Mesothelial cell of epicardium (in vitro differentiated cells): ENCODE measurements at regions not wholly inside any gene's neighbourhood (a gene's known extent, or its start where the extent isn't known, plus 50 kb on each side); places are given as distances from the start of the nearest gene placed in this dataset.

Experiments
- DNase-seq, 2 experiments: peaks; one replicate each; pipeline ENCODE4 v3.0.0; 2021; ENCODE audit warnings: low spot score in 2 of 2; ENCODE audit not compliant: unreplicated experiment in 2 of 2
- H3K27ac Mint-ChIP-seq: 2 replicates; pipeline ENCODE4 v1.8.0; 2021; ENCODE audit warnings: mixed read lengths
- H3K27me3 Mint-ChIP-seq: 2 replicates; pipeline ENCODE4 v1.8.0; 2021; ENCODE audit warnings: low read depth, mixed read lengths
- H3K36me3 Mint-ChIP-seq: 2 replicates; pipeline ENCODE4 v1.8.0; 2021; ENCODE audit warnings: mixed read lengths
- H3K4me1 Mint-ChIP-seq: 2 replicates; pipeline ENCODE4 v1.8.0; 2021; ENCODE audit warnings: mixed read lengths
- H3K4me3 Mint-ChIP-seq: 2 replicates; pipeline ENCODE4 v1.8.0; 2021; ENCODE audit warnings: mild to moderate bottlenecking, moderate library complexity, mixed read lengths
- H3K9me3 Mint-ChIP-seq: 2 replicates; pipeline ENCODE4 v1.8.0; 2021; ENCODE audit warnings: mixed read lengths
- TF ChIP-seq, protein P1 (sequence below): fragments of 200-600 bp; sonication (generic); IDR thresholded peaks from one replicate; pipeline ENCODE4 v1.5.0; 2021; ENCODE audit warnings: antibody characterized with exemption; ENCODE audit not compliant: unreplicated experiment

DNA sequence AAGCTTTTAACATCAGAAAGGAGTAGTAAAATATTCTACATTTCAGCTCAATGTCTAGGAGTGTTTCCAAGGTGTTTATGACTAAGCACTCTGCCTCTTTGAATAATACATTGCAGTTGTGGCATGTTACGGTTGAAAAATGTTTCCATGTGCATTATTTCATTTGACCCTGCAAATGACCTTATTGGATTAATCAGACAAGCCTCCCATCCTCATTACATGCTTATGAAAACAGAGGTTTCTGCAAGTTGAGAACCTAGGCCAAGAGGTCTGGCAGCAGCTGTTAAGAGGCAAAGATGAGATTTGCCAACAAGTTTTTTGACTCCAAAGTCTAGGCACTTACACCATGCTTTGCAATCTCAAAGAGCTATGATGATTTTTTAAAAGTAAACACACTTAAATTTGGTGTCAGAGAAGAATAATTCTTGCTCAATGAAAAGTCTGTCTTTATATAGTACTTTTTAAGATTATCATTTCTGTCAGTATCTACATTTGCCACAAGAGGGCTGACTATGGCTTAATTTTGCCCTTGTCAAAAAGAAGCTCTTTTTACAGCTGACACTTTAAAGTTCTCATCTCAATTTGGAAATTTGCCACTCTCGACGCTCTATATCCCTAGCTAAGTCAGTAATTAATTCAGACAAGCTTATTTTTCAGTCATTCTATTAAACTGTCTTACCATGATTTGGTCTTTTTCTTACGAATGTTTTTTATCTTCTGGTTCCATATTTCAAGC lies 260.6 kb downstream of the PAX3 start:
- Mint-ChIP-seq H3K4me3 (no peak overlapping the region), H3K36me3 (no peaks in the 10 kb centered on the region), H3K27ac (no peak overlapping the region), H3K27me3 (peaks cover 4% of the 10 kb centered on the region), H3K4me1 (no peaks in the 10 kb centered on the region), H3K9me3 (no peaks in the 10 kb centered on the region)
- TF ChIP-seq, protein P1, sequence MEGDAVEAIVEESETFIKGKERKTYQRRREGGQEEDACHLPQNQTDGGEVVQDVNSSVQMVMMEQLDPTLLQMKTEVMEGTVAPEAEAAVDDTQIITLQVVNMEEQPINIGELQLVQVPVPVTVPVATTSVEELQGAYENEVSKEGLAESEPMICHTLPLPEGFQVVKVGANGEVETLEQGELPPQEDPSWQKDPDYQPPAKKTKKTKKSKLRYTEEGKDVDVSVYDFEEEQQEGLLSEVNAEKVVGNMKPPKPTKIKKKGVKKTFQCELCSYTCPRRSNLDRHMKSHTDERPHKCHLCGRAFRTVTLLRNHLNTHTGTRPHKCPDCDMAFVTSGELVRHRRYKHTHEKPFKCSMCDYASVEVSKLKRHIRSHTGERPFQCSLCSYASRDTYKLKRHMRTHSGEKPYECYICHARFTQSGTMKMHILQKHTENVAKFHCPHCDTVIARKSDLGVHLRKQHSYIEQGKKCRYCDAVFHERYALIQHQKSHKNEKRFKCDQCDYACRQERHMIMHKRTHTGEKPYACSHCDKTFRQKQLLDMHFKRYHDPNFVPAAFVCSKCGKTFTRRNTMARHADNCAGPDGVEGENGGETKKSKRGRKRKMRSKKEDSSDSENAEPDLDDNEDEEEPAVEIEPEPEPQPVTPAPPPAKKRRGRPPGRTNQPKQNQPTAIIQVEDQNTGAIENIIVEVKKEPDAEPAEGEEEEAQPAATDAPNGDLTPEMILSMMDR, result peak; percentile 69
- no peak for DNase-seq

GRCh38 chr2:222037211-222037610 lies 261.6 kb downstream of the PAX3 start:
- Mint-ChIP-seq H3K9me3 (no peaks in the 10 kb centered on the region), H3K4me3 (no peak overlapping the region), H3K4me1 (no peaks in the 10 kb centered on the region), H3K27ac (no peak overlapping the region), H3K36me3 (no peaks in the 10 kb centered on the region), H3K27me3 (peaks cover 5% of the 10 kb centered on the region)
- TF ChIP-seq, protein P1, result no peak
- DNase-seq, result no peak

DNA sequence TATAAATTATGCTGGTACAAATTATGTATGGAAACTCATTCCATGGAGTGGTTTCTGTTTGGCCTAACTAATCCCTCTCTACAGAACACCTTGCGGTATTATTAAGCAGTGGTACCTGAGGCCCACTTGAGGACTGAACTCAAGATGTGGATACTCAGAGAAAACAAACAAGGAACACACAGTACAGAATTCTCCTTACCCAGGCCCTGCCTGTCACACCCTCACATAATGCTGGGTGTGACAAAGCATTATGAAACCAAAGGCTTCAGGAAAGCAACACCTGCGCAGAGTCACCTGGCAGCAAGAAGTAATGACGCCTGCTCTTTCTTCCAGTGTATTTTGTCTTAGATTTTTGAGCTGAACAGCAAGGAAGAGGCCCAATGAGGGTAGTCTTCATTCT lies 264.7 kb downstream of the PAX3 start:
- H3K36me3 Mint-ChIP-seq, result no peaks in the 10 kb centered on the region

GRCh38 chr2:222033541-222033940 lies 265.3 kb downstream of the PAX3 start:
- H3K4me1 Mint-ChIP-seq, result no peaks in the 10 kb centered on the region
- TF ChIP-seq, protein P1, result no peak
- no peaks in the 10 kb centered on the region for H3K36me3 Mint-ChIP-seq
- H3K9me3 Mint-ChIP-seq, result peaks cover 5% of the 10 kb centered on the region
- no peak for DNase-seq
- H3K4me3 Mint-ChIP-seq, result no peak overlapping the region
- peaks cover 1% of the 10 kb centered on the region for H3K27me3 Mint-ChIP-seq
- no peak overlapping the region for H3K27ac Mint-ChIP-seq

More for the DNA sequence above, 264.7 kb downstream of the PAX3 start:
- TF ChIP-seq, protein P1, result no peak
- Mint-ChIP-seq H3K4me3 (no peak overlapping the region), H3K27me3 (peaks cover 1% of the 10 kb centered on the region), H3K27ac (no peak overlapping the region), H3K4me1 (no peaks in the 10 kb centered on the region), H3K9me3 (peaks cover 3% of the 10 kb centered on the region)
- DNase-seq, result no peak

- Mint-ChIP-seq H3K4me3 (no peak overlapping the region), H3K27me3 (peaks cover 20% of the 10 kb centered on the region), H3K36me3 (no peaks in the 10 kb centered on the region), H3K27ac (no peak overlapping the region), H3K4me1 (peaks cover 2% of the 10 kb centered on the region), H3K9me3 (peaks cover 5% of the 10 kb centered on the region)
- no peak for DNase-seq
- TF ChIP-seq, protein P1, result no peak
Measured at GRCh38 chr2:222025881-222026271, 272.9 kb downstream of the PAX3 start.
